K562 (cell line): ENCODE measurements at regions not wholly inside any gene's neighbourhood (a gene's known extent, or its start where the extent isn't known, plus 50 kb on each side); places are given as distances from the start of the nearest gene placed in this dataset.

Source experiments
- ATAC-seq: fragments of 200-7000 bp; cut with Tn5 transposase; 3 replicates; pipeline ENCODE4 v1.9.1; 2020; ENCODE audit warnings: moderate library complexity
- BruUV-seq: library from RNA; stranded (reverse); fragments of 400-500 nt; replicated peaks from 2 replicates; lab custom pipeline; 2021; lab: Mats Ljungman, UMichigan
- CTCF ChIA-PET: fragments of 300-600 bp; formaldehyde crosslinking; extraction: SDS; loops from one replicate; lab custom pipeline; 2021; ENCODE audit warnings: low intra/inter-chr PET ratio; lab: Yijun Ruan, JAX
- POLR2A ChIA-PET: fragments of 300-600, 350-650 bp; sonication (Branson Sonifier 250); formaldehyde crosslinking; extraction: SDS; loops from one replicate; lab custom pipeline; 2021; ENCODE audit warnings: antibody characterized with exemption, inconsistent platforms; lab: Yijun Ruan, JAX
- DNase-seq, 4 experiments: peaks; one replicate each; pipeline versions ENCODE4 v3.0.0 to v3.0.0-alpha.2; 2011 to 2018; ENCODE audit warnings: low spot score in 3 of 4, mixed read lengths in 3 of 4; ENCODE audit errors: extremely low read depth in 1 of 4
- FAIRE-seq: peaks from 2 replicates; lab custom pipeline; 2011; peaks lifted over from hg19 to GRCh38; lab: Jason Lieb, UNC
- H2AFZ ChIP-seq: 2 replicates; pipeline ENCODE4 v1.6.0; 2011; ENCODE audit warnings: low read depth, low read length, control low read depth, inconsistent platforms
- H3K27ac ChIP-seq: fragments of 200-600 bp; 3 replicates; pipeline ENCODE4 v1.8.0; 2011; ENCODE audit warnings: low read depth, mild to moderate bottlenecking, control low read depth, inconsistent platforms, low read length, moderate library complexity, mixed read lengths; ENCODE audit errors: extremely low read depth
- H3K27me3 ChIP-seq, 2 experiments: fragments of 300-600 bp in 1 of 2; 2 replicates in 1 of 2; 3 replicates in 1 of 2; pipeline versions ENCODE4 v1.6.0 to v1.8.0; 2011; ENCODE audit warnings: inconsistent platforms in 2 of 2, low read length in 2 of 2, mild to moderate bottlenecking in 1 of 2, mixed read lengths in 1 of 2, moderate library complexity in 1 of 2; ENCODE audit not compliant: control insufficient read depth in 2 of 2, insufficient read depth in 2 of 2
- H3K36me3 ChIP-seq: fragments of 300-600 bp; 3 replicates; pipeline ENCODE4 v1.8.0; 2011; ENCODE audit warnings: mild to moderate bottlenecking, low read length, inconsistent platforms; ENCODE audit not compliant: control insufficient read depth, insufficient read depth
- H3K4me1 ChIP-seq, 2 experiments: fragments of 200-600 bp in 1 of 2; replicated peaks in 1 of 2; 2 replicates in 1 of 2; 3 replicates in 1 of 2; pipeline versions ENCODE4 v1.5.1 to v1.8.0; 2011; ENCODE audit warnings: inconsistent platforms in 2 of 2, low read length in 2 of 2, mild to moderate bottlenecking in 1 of 2, mixed read lengths in 1 of 2, moderate library complexity in 1 of 2; ENCODE audit not compliant: control insufficient read depth in 2 of 2, insufficient read depth in 2 of 2
- H3K4me2 ChIP-seq: 2 replicates; pipeline ENCODE4 v1.6.1; 2011; ENCODE audit warnings: low read length, control low read depth, inconsistent platforms, mixed read lengths; ENCODE audit not compliant: insufficient read depth
- H3K4me3 ChIP-seq: fragments of 200-600 bp; sonication (generic), shearing (Covaris generic); 2 replicates; pipeline ENCODE4 v1.5.1; 2016; ENCODE audit warnings: control low read depth, inconsistent platforms
- H3K79me2 ChIP-seq: fragments of 200-600 bp; 3 replicates; pipeline ENCODE4 v1.8.0; 2011; ENCODE audit warnings: low read length, inconsistent platforms; ENCODE audit not compliant: control insufficient read depth, insufficient read depth
- H3K9ac ChIP-seq, 2 experiments: 2 replicates each; pipeline versions ENCODE4 v1.6.0 to v1.6.1; 2011; ENCODE audit warnings: low read depth in 2 of 2, low read length in 2 of 2, control low read depth in 1 of 2, inconsistent platforms in 1 of 2, mild to moderate bottlenecking in 1 of 2, mixed read lengths in 1 of 2; ENCODE audit not compliant: insufficient read depth in 1 of 2
- H3K9me1 ChIP-seq: one replicate; pipeline ENCODE4 v1.6.0; 2011; ENCODE audit warnings: inconsistent platforms, mild to moderate bottlenecking, low read length, moderate library complexity; ENCODE audit not compliant: control insufficient read depth, insufficient read depth
- H3K9me3 ChIP-seq: replicated peaks from 2 replicates; pipeline ENCODE4 v1.5.1; 2011; ENCODE audit warnings: low read depth, low read length, inconsistent platforms; ENCODE audit not compliant: control insufficient read depth, insufficient read depth
- H4K20me1 ChIP-seq: replicated peaks from 2 replicates; pipeline ENCODE4 v1.6.1; 2011; ENCODE audit warnings: low read length, inconsistent platforms, mixed read lengths; ENCODE audit not compliant: control insufficient read depth, insufficient read depth
- EZH2 ChIP-seq: IDR thresholded peaks from 2 replicates; pipeline ENCODE4 v1.6.1; 2012; ENCODE audit warnings: low read depth, mild to moderate bottlenecking, inconsistent platforms, low read length, borderline replicate concordance
- GABPB1 ChIP-seq: sonication (generic); formaldehyde crosslinking; IDR thresholded peaks from 2 replicates; pipeline ENCODE4 v1.8.0; 2022; ENCODE audit warnings: mild to moderate bottlenecking, missing genetic modification reagents
- POLR3G ChIP-seq: IDR thresholded peaks from 2 replicates; pipeline ENCODE4 v1.6.1; 2011; ENCODE audit not compliant: insufficient read length, insufficient replicate concordance; ENCODE audit errors: extremely low read depth
- SMARCA5 ChIP-seq: fragments of 450-650 bp; IDR thresholded peaks from 2 replicates; pipeline ENCODE4 v1.6.1; 2016
- XRCC5 ChIP-seq: fragments of 200-400 bp; formaldehyde crosslinking; IDR thresholded peaks from 2 replicates; pipeline ENCODE4 v1.6.1; 2017; ENCODE audit warnings: low read depth, mild to moderate bottlenecking, low read length
- ZNF41 ChIP-seq: fragments of 250-450 bp; sonication (Bioruptor Pico); conservative IDR thresholded peaks from 2 replicates; pipeline ENCODE4 v1.4.0; 2020; ENCODE audit warnings: mild to moderate bottlenecking
- ZNF717 ChIP-seq: fragments of 250-450 bp; sonication (Bioruptor Pico); IDR thresholded peaks from 2 replicates; pipeline ENCODE4 v1.5.0; 2021
- WGBS: fragments of 100-300 bp; shearing (Covaris generic); methylation state at CpG from one replicate; pipeline ENCODE4 v1.1.6; 2016; ENCODE audit warnings: low coverage, mixed read lengths; ENCODE audit not compliant: insufficient coverage; ENCODE audit errors: missing lambda C conversion rate; 5-methylcytosine and 5-hydroxymethylcytosine counted together
- in situ Hi-C: fragments of 300-500 bp; cut with MboI; formaldehyde crosslinking; loops from 4 replicates; pipeline ENCODE4 v1.15.0; 2018; ENCODE audit warnings: inconsistent platforms, mixed read lengths
- intact Hi-C: fragments of 100-400 bp; cut with micrococcal nuclease; formaldehyde crosslinking; loops from 2 replicates; pipeline ENCODE4 v1.14.2; 2022

DNA sequence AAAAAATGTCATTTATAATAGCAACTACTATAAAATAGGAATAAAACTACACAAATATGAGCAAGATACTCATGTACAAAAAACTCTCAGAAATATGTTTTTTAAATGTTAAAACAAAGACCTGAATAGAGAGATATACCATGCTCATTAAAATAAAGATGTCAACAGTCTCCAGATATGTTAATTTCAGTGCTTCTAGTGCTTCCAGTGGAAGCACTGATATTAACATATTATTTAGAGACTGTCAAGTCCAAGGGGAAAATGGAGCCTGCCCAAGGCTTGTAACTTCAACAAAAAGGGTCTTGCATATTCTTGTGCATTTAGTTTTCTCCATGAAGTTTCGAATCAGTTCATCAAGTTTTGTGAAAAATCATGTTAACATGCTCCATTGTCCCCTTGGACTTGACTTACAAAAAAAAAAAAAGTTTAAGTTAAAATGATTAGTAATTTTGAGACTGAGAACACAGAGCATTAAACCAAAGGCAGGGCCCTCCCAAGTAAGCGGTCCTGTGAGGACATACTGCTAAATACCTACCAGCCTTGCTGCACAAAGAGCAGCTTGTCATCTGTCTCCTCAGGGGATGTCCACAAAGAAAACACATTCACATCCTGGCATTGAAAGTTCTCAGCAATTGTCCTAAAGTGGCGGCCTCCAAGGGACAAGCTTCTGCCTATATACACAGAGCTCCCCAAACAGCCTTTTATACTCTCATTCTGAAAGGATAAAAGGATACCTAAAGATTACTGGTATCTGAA is 501.9 kb upstream of the CHAC2 start:
- BruUV-seq = no TSS peak
- Histone ChIP-seq H3K9me1 (no peaks in the 10 kb centered on the region), H3K36me3 (no peaks in the 10 kb centered on the region), H2AFZ (no peak overlapping the region), H3K4me3 (no peak overlapping the region), H3K27ac (no peak overlapping the region), H3K4me2 (no peak overlapping the region), H3K9me3 (no peaks in the 10 kb centered on the region), H3K27me3 (no peaks in the 10 kb centered on the region), H3K79me2 (no peaks in the 10 kb centered on the region), H3K9ac (no peak overlapping the region), H4K20me1 (no peaks in the 10 kb centered on the region), H3K4me1 (no peaks in the 10 kb centered on the region)
- in situ Hi-C loops (no loop called here), intact Hi-C loops (no loop called here)
- ATAC-seq = no peak
- ChIA-PET POLR2A (no interaction called here), CTCF (no interaction called here)
- WGBS = 0% methylated on average over 3 of the region's 3 CpGs
- DNase-seq = no peak
- no peak for FAIRE-seq
- TF ChIP-seq GABPB1 (CRISPR knock-in tag) (no peak), ZNF717 (CRISPR knock-in tag) (no peak), XRCC5 (no peak), SMARCA5 (no peak), ZNF41 (CRISPR knock-in tag) (no peak), EZH2 (no peak), POLR3G (no peak)
